Thyroid gland (tissue), 4 donors: ENCODE measurements at regions not wholly inside any gene's neighbourhood (a gene's known extent, or its start where the extent isn't known, plus 50 kb on each side); places are given as distances from the start of the nearest gene placed in this dataset.

Source experiments
- POLR2A ChIP-seq, 2 donors: fragments of 450-650 bp; IDR thresholded peaks; one replicate each; pipeline ENCODE4 v1.6.1; 2017; ENCODE audit warnings: antibody characterized with exemption in 2 of 2, mild to moderate bottlenecking in 2 of 2, moderate library complexity in 1 of 2
- TF ChIP-seq, protein P1 (sequence below), 6 experiments: fragments of 200-600 bp in 3 of 6; fragments of 450-650 bp in 3 of 6; sonication (generic) in 3 of 6; IDR thresholded peaks; one replicate each; pipeline ENCODE4 v1.5.1; 2016 to 2019; ENCODE audit warnings: antibody characterized with exemption in 6 of 6, mild to moderate bottlenecking in 2 of 6, inconsistent platforms in 1 of 6, moderate library complexity in 1 of 6

DNA sequence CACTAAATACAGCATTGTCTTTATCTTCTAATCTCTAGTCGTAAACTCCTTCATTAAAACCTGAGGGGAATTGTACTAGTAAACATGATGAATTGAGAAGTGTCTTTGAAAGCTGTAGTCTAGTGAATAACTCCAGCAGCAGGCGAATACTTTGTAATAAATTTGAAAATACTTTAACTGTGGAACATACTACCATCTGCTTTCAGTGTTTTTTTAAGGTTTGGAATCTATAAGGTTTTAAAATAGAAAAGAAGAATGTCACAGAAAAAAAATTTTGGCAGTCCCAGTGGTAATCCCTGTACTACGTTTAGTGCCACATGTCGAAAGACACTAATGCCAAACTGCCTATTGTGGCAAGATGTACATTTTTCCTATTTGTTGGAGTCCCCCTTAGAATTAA, 379.0 kb upstream of the NUDT12 start:
- TF ChIP-seq POLR2A (IDR thresholded peaks at IDR 0.05): no peak
- TF ChIP-seq, protein P1, sequence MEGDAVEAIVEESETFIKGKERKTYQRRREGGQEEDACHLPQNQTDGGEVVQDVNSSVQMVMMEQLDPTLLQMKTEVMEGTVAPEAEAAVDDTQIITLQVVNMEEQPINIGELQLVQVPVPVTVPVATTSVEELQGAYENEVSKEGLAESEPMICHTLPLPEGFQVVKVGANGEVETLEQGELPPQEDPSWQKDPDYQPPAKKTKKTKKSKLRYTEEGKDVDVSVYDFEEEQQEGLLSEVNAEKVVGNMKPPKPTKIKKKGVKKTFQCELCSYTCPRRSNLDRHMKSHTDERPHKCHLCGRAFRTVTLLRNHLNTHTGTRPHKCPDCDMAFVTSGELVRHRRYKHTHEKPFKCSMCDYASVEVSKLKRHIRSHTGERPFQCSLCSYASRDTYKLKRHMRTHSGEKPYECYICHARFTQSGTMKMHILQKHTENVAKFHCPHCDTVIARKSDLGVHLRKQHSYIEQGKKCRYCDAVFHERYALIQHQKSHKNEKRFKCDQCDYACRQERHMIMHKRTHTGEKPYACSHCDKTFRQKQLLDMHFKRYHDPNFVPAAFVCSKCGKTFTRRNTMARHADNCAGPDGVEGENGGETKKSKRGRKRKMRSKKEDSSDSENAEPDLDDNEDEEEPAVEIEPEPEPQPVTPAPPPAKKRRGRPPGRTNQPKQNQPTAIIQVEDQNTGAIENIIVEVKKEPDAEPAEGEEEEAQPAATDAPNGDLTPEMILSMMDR (IDR thresholded peaks at IDR 0.05): no peak
